PC-3 (cell line): ENCODE measurements at regions not wholly inside any gene's neighbourhood (a gene's known extent, or its start where the extent isn't known, plus 50 kb on each side); places are given as distances from the start of the nearest gene placed in this dataset.

ENCODE experiments used
- ATAC-seq: fragments of 200-7000 bp; cut with Tn5 transposase; 2 replicates; pipeline ENCODE4 v1.9.1; 2020; ENCODE audit warnings: mild to moderate bottlenecking, moderate library complexity
- BruUV-seq: library from RNA; stranded (reverse); fragments of 400-500 nt; replicated peaks from 2 replicates; lab custom pipeline; 2021; lab: Mats Ljungman, UMichigan
- CTCF ChIA-PET: fragments of 300-600 bp; sonication (Branson Sonifier 250); formaldehyde crosslinking; loops from one replicate; lab custom pipeline; 2022; ENCODE audit warnings: antibody characterized with exemption; lab: Charles Lee
- POLR2A ChIA-PET: fragments of 300-600 bp; sonication (Branson Sonifier 250); formaldehyde crosslinking; loops from one replicate; lab custom pipeline; 2022; ENCODE audit warnings: antibody characterized with exemption; ENCODE audit not compliant: unreplicated experiment; lab: Charles Lee
- DNase-seq: peaks from one replicate; pipeline ENCODE4 v3.0.0-alpha.2; 2015
- H2AFZ ChIP-seq: fragments of 300-600 bp; sonication (generic); 2 replicates; pipeline ENCODE4 v1.6.0; 2016; ENCODE audit warnings: antibody characterized with exemption, low read length
- H3F3A ChIP-seq: fragments of 300-600 bp; sonication (generic); one replicate; pipeline ENCODE4 v1.6.0; 2017; ENCODE audit warnings: antibody characterized with exemption, low read length, control low read depth, mild to moderate bottlenecking; ENCODE audit not compliant: unreplicated experiment
- H3K27ac ChIP-seq: fragments of 300-600 bp; sonication (generic); 2 replicates; pipeline ENCODE4 v1.5.1; 2016; ENCODE audit warnings: mild to moderate bottlenecking, low read length
- H3K27me3 ChIP-seq: fragments of 300-600 bp; sonication (generic); 2 replicates; pipeline ENCODE4 v1.6.1; 2016; ENCODE audit warnings: low read length, mixed read lengths
- H3K36me3 ChIP-seq: fragments of 300-600 bp; sonication (generic); 2 replicates; pipeline ENCODE4 v1.6.1; 2016; ENCODE audit warnings: low read depth, mixed run types, low read length, mixed read lengths
- H3K4me1 ChIP-seq: fragments of 300-600 bp; sonication (generic); 2 replicates; pipeline ENCODE4 v1.5.1; 2016; ENCODE audit warnings: low read length; ENCODE audit not compliant: insufficient read depth
- H3K4me2 ChIP-seq: fragments of 300-600 bp; sonication (generic); 2 replicates; pipeline ENCODE4 v1.6.0; 2016; ENCODE audit warnings: low read length
- H3K4me3 ChIP-seq: fragments of 300-600 bp; sonication (generic); 2 replicates; pipeline ENCODE4 v1.5.1; 2016; ENCODE audit warnings: mild to moderate bottlenecking, low read length, mixed read lengths
- H3K79me2 ChIP-seq: fragments of 300-600 bp; sonication (generic); 2 replicates; pipeline ENCODE4 v1.6.1; 2017; ENCODE audit warnings: low read length, mixed read lengths
- H3K9ac ChIP-seq: fragments of 300-600 bp; sonication (generic); 2 replicates; pipeline ENCODE4 v1.6.0; 2016; ENCODE audit warnings: mild to moderate bottlenecking, low read length
- H3K9me2 ChIP-seq: fragments of 300-600 bp; sonication (generic); replicated peaks from 2 replicates; pipeline ENCODE4 v1.6.1; 2016; ENCODE audit warnings: mixed run types, low read length, mixed read lengths
- H3K9me3 ChIP-seq: fragments of 300-600 bp; sonication (generic); 2 replicates; pipeline ENCODE4 v1.6.1; 2016; ENCODE audit warnings: low read length, mixed read lengths
- H4K20me1 ChIP-seq: fragments of 300-600 bp; sonication (generic); 2 replicates; pipeline ENCODE4 v1.6.1; 2016; ENCODE audit warnings: low read length, mixed read lengths
- CTCF ChIP-seq: fragments of 300-600 bp; sonication (generic); conservative IDR thresholded peaks from 2 replicates; pipeline ENCODE4 v1.5.1; 2017; ENCODE audit warnings: antibody characterized with exemption, low read depth, mild to moderate bottlenecking, low read length
- EZH2 ChIP-seq: fragments of 300-600 bp; sonication (generic); IDR thresholded peaks from one replicate; pipeline ENCODE4 v1.6.1; 2017; ENCODE audit warnings: antibody characterized with exemption, mild to moderate bottlenecking, low read length; ENCODE audit not compliant: unreplicated experiment
- EZH2phosphoT487 ChIP-seq: fragments of 300-600 bp; sonication (generic); IDR thresholded peaks from 2 replicates; pipeline ENCODE4 v1.6.1; 2018; ENCODE audit warnings: mild to moderate bottlenecking, antibody characterized with exemption, low read length, borderline replicate concordance
- intact Hi-C: fragments of 100-400 bp; cut with micrococcal nuclease; formaldehyde crosslinking; loops from 2 replicates; pipeline ENCODE4 v1.9.0; 2023

DNA sequence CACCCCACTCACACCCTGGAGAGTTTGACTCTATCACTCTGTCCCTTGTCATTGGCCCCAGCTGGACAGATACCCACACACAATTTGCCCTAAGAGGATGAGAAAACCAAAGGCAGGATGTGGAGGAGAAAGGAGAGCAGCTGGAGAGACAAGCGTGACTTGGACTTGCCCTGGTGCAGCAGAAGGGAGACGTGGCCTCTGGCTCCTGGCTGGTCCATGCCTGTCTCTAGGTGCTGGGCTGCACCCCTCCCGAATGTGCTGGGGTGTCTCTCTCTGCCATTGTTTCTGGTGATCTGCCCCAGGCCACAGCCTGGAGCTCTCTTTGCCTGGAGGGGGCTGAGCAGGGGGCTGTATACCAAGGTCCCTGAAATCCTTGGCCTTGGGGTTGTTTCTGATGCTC is 88.7 kb upstream of the HDAC4 start:
- intact Hi-C loops = no loop called here
- Histone ChIP-seq H3F3A (no peaks in the 10 kb centered on the region), H3K79me2 (no peaks in the 10 kb centered on the region), H3K9ac (no peak overlapping the region), H3K4me3 (no peak overlapping the region), H3K27me3 (peaks cover 86% of the 10 kb centered on the region), H2AFZ (no peak overlapping the region), H3K9me2 (no peaks in the 10 kb centered on the region), H3K27ac (no peak overlapping the region), H3K36me3 (no peaks in the 10 kb centered on the region), H3K4me1 (no peaks in the 10 kb centered on the region), H3K4me2 (no peak overlapping the region), H3K9me3 (no peaks in the 10 kb centered on the region), H4K20me1 (no peaks in the 10 kb centered on the region)
- ATAC-seq (no peak), DNase-seq (no peak)
- POLR2A ChIA-PET = no interaction called here
- CTCF ChIA-PET = no interaction called here
- TF ChIP-seq CTCF (no peak), EZH2phosphoT487 (no peak), EZH2 (no peak)
- no TSS peak for BruUV-seq

GRCh38 chr2:239488125-239488524 is 87.3 kb upstream of the HDAC4 start:
- DNase-seq = no peak
- H3K4me3 ChIP-seq = no peak overlapping the region
- H2AFZ ChIP-seq = no peak overlapping the region
- H3K27me3 ChIP-seq = peaks cover 83% of the 10 kb centered on the region
- POLR2A ChIA-PET = no interaction called here
- CTCF ChIA-PET = no interaction called here
- H3K9me3 ChIP-seq = no peaks in the 10 kb centered on the region
- no peak overlapping the region for H3K27ac ChIP-seq
- H3K4me2 ChIP-seq = no peak overlapping the region
- TF ChIP-seq EZH2phosphoT487 = no peak
- TF ChIP-seq CTCF = no peak
- TF ChIP-seq EZH2 = no peak
- H3K4me1 ChIP-seq = peaks cover 3% of the 10 kb centered on the region
- no peak for ATAC-seq
- H3K9me2 ChIP-seq = no peaks in the 10 kb centered on the region
- BruUV-seq = no TSS peak
- no peaks in the 10 kb centered on the region for H3K36me3 ChIP-seq
- H3K9ac ChIP-seq = no peak overlapping the region
- no peaks in the 10 kb centered on the region for H4K20me1 ChIP-seq
- H3F3A ChIP-seq = no peaks in the 10 kb centered on the region
- no peaks in the 10 kb centered on the region for H3K79me2 ChIP-seq
- intact Hi-C loops = no loop called here

- Histone ChIP-seq H3K4me3 (no peak overlapping the region), H2AFZ (no peak overlapping the region), H3F3A (no peaks in the 10 kb centered on the region), H3K4me1 (peaks cover 11% of the 10 kb centered on the region), H3K79me2 (no peaks in the 10 kb centered on the region), H3K27me3 (peaks cover 75% of the 10 kb centered on the region), H3K9ac (no peak overlapping the region), H3K4me2 (no peak overlapping the region), H3K27ac (no peak overlapping the region), H3K36me3 (no peaks in the 10 kb centered on the region), H3K9me2 (no peaks in the 10 kb centered on the region), H4K20me1 (no peaks in the 10 kb centered on the region), H3K9me3 (no peaks in the 10 kb centered on the region)
- DNase-seq (no peak), ATAC-seq (no peak)
- POLR2A ChIA-PET = no interaction called here
- CTCF ChIA-PET = no interaction called here
- TF ChIP-seq CTCF = no peak
- no peak for TF ChIP-seq EZH2phosphoT487
- no peak for TF ChIP-seq EZH2
- intact Hi-C loops = no loop called here
- BruUV-seq = no TSS peak
These were observed 86.5 kb upstream of the HDAC4 start for GRCh38 chr2:239487272-239487671.
